ENCODE measurements at regions not wholly inside any gene's neighbourhood (a gene's known extent, or its start where the extent isn't known, plus 50 kb on each side); places are given as distances from the start of the nearest gene placed in this dataset.

- TF ChIP-seq CTCF (IDR thresholded peaks at IDR 0.05), result no peak
- no peak for TF ChIP-seq POLR2AphosphoS5 (IDR thresholded peaks at IDR 0.05)
- no peak for TF ChIP-seq POLR2A (IDR thresholded peaks at IDR 0.05)
These were observed 169.0 kb upstream of the TSC22D2 start for GRCh38 chr3:150238995-150239619.
